Stimulated activated effector memory CD8-positive, alpha-beta T cell treated with anti-CD3 and anti-CD28 coated beads, Interleukin-12 subunit alpha, Interleukin-12 subunit beta, amount 100 ng/mL, for 72 hours (primary cell): ENCODE measurements at regions not wholly inside any gene's neighbourhood (a gene's known extent, or its start where the extent isn't known, plus 50 kb on each side); places are given as distances from the start of the nearest gene placed in this dataset.

Source experiments
- ATAC-seq: fragments of 150-1000 bp; cut with Tn5 transposase; 2 replicates; pipeline ENCODE4 v1.10.0; 2021
- DNase-seq, 2 donors: peaks; one replicate each; pipeline ENCODE4 v3.0.0; 2021 to 2022; ENCODE audit warnings: low spot score in 2 of 2
- H3K27ac Mint-ChIP-seq: one replicate; pipeline ENCODE4 v1.8.0; 2022; ENCODE audit warnings: mild to moderate bottlenecking, mixed read lengths
- H3K36me3 Mint-ChIP-seq: one replicate; pipeline ENCODE4 v1.8.0; 2022; ENCODE audit warnings: mild to moderate bottlenecking, mixed read lengths
- H3K4me1 Mint-ChIP-seq: one replicate; pipeline ENCODE4 v1.8.0; 2022; ENCODE audit warnings: mixed read lengths
- H3K4me3 Mint-ChIP-seq: one replicate; pipeline ENCODE4 v1.8.0; 2022; ENCODE audit warnings: mild to moderate bottlenecking, mixed read lengths
- H3K9me3 Mint-ChIP-seq: one replicate; pipeline ENCODE4 v1.8.0; 2022; ENCODE audit warnings: mixed read lengths

- peaks cover 12% of the 10 kb centered on the region for H3K9me3 Mint-ChIP-seq
- no peak overlapping the region for H3K4me3 Mint-ChIP-seq
- H3K36me3 Mint-ChIP-seq = no peaks in the 10 kb centered on the region
- no peak overlapping the region for H3K27ac Mint-ChIP-seq
- ATAC-seq (no peak), DNase-seq (no peak)
- H3K4me1 Mint-ChIP-seq = no peaks in the 10 kb centered on the region
Measured at GRCh38 chr13:64223016-64223415, 2807.4 kb upstream of the PCDH20 start.

GRCh38 chr13:64206430-64207225 is 2791.0 kb upstream of the PCDH20 start:
- H3K4me1 Mint-ChIP-seq = no peaks in the 10 kb centered on the region
- H3K9me3 Mint-ChIP-seq = peaks cover 13% of the 10 kb centered on the region
- no peak for DNase-seq
- no peaks in the 10 kb centered on the region for H3K36me3 Mint-ChIP-seq
- H3K4me3 Mint-ChIP-seq = no peak overlapping the region
- ATAC-seq = no peak
- H3K27ac Mint-ChIP-seq = no peak overlapping the region

GRCh38 chr13:64202517-64202916 is 2786.9 kb upstream of the PCDH20 start:
- Mint-ChIP-seq H3K4me1 (no peaks in the 10 kb centered on the region), H3K36me3 (no peaks in the 10 kb centered on the region), H3K9me3 (peaks cover 4% of the 10 kb centered on the region), H3K4me3 (no peak overlapping the region), H3K27ac (no peak overlapping the region)
- no peak for DNase-seq
- ATAC-seq = no peak

DNA sequence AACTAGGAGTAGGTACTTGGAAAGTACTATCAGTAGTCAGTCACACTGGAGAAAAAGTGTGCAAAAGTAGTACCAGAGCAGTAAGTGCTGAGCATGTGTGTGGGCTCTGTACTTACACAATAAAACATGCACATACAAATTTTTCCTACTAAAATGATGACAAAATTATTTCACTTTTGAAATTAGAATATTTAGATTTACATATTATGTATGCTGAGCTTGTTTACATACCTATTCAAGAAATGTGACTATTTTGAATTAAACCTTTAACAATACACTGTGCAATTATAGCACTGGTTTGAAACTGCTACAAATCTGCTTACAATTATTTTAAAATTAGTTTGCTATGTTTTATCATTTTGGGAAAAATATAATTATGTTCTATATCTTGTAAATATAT is 2781.6 kb upstream of the PCDH20 start:
- Mint-ChIP-seq H3K27ac (no peak overlapping the region), H3K36me3 (no peaks in the 10 kb centered on the region), H3K9me3 (peaks cover 15% of the 10 kb centered on the region), H3K4me1 (no peaks in the 10 kb centered on the region), H3K4me3 (no peak overlapping the region)
- ATAC-seq (no peak), DNase-seq (no peak)

GRCh38 chr13:64186503-64187250 is 2771.0 kb upstream of the PCDH20 start:
- Mint-ChIP-seq H3K9me3 (peaks cover 21% of the 10 kb centered on the region), H3K27ac (no peak overlapping the region), H3K4me1 (no peaks in the 10 kb centered on the region), H3K4me3 (no peak overlapping the region), H3K36me3 (no peaks in the 10 kb centered on the region)
- DNase-seq = no peak
- ATAC-seq = no peak

DNA sequence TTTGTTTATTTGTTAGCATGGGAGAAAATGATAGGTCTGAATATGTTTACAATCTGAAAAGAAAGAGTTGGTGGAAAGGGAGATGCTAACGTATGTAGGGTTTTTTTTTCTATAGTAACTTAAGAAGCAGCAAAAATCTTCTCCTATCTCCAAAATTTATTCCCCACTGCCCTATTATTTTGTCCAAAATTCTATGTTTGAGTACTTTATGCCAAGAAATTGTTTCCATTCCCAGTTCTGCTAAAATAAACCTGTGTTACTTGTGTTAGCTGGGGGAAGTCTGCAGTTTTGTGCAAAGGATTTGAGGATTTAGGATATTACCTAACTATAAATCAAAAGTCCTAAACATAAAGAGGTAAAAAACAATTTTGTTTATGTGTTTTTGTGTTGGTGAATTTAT is 2770.4 kb upstream of the PCDH20 start:
- H3K4me1 Mint-ChIP-seq = no peaks in the 10 kb centered on the region
- no peak overlapping the region for H3K4me3 Mint-ChIP-seq
- no peaks in the 10 kb centered on the region for H3K36me3 Mint-ChIP-seq
- no peak for ATAC-seq
- H3K9me3 Mint-ChIP-seq = peaks cover 21% of the 10 kb centered on the region
- no peak for DNase-seq
- no peak overlapping the region for H3K27ac Mint-ChIP-seq

GRCh38 chr13:64180756-64181155 is 2765.1 kb upstream of the PCDH20 start:
- Mint-ChIP-seq H3K36me3 (no peaks in the 10 kb centered on the region), H3K9me3 (peaks cover 13% of the 10 kb centered on the region), H3K4me3 (no peak overlapping the region), H3K4me1 (no peaks in the 10 kb centered on the region), H3K27ac (no peak overlapping the region)
- DNase-seq (no peak), ATAC-seq (no peak)

GRCh38 chr13:64165826-64166225 is 2750.2 kb upstream of the PCDH20 start:
- no peak for ATAC-seq
- Mint-ChIP-seq H3K9me3 (peaks cover 11% of the 10 kb centered on the region), H3K27ac (no peak overlapping the region), H3K4me1 (no peaks in the 10 kb centered on the region), H3K36me3 (no peaks in the 10 kb centered on the region), H3K4me3 (no peak overlapping the region)
- no peak for DNase-seq

GRCh38 chr13:64164435-64164834 is 2748.8 kb upstream of the PCDH20 start:
- Mint-ChIP-seq H3K4me1 (no peaks in the 10 kb centered on the region), H3K4me3 (no peak overlapping the region), H3K27ac (no peak overlapping the region), H3K9me3 (peaks cover 11% of the 10 kb centered on the region), H3K36me3 (no peaks in the 10 kb centered on the region)
- DNase-seq (no peak), ATAC-seq (no peak)

DNA sequence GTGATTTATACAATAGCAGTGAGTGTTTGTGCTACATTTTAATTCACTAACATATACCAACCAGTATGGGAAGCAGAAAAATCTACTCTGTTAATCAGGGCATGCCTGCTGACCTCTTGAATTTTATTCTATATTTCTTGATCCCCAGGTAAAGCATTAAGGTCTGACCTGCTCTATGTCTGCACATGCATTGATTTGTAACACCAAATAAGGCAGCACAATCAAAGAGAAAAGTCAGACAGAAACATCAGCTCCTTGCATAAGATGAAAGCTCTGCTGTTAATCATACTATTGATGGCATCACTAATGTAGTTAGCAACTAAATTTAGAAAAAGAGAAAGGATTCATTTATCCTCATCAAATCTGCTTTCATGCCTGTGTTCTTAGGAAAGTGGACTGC is 2744.8 kb upstream of the PCDH20 start:
- Mint-ChIP-seq H3K9me3 (peaks cover 6% of the 10 kb centered on the region), H3K4me3 (no peak overlapping the region), H3K36me3 (no peaks in the 10 kb centered on the region), H3K27ac (no peak overlapping the region), H3K4me1 (no peaks in the 10 kb centered on the region)
- ATAC-seq (no peak), DNase-seq (no peak)

GRCh38 chr13:64158908-64159307 is 2743.3 kb upstream of the PCDH20 start:
- DNase-seq (no peak), ATAC-seq (no peak)
- H3K36me3 Mint-ChIP-seq = no peaks in the 10 kb centered on the region
- H3K27ac Mint-ChIP-seq = no peak overlapping the region
- H3K9me3 Mint-ChIP-seq = peaks cover 6% of the 10 kb centered on the region
- H3K4me1 Mint-ChIP-seq = no peaks in the 10 kb centered on the region
- H3K4me3 Mint-ChIP-seq = no peak overlapping the region

- H3K4me1 Mint-ChIP-seq = no peaks in the 10 kb centered on the region
- no peak overlapping the region for H3K4me3 Mint-ChIP-seq
- no peak overlapping the region for H3K27ac Mint-ChIP-seq
- ATAC-seq (no peak), DNase-seq (no peak)
- peaks cover 11% of the 10 kb centered on the region for H3K9me3 Mint-ChIP-seq
- no peaks in the 10 kb centered on the region for H3K36me3 Mint-ChIP-seq
Measured at GRCh38 chr13:64154514-64154913, 2738.9 kb upstream of the PCDH20 start.

- ATAC-seq = no peak
- Mint-ChIP-seq H3K4me3 (no peak overlapping the region), H3K4me1 (no peaks in the 10 kb centered on the region), H3K36me3 (no peaks in the 10 kb centered on the region), H3K9me3 (peaks cover 14% of the 10 kb centered on the region), H3K27ac (no peak overlapping the region)
- no peak for DNase-seq
Measured at GRCh38 chr13:64130600-64130999, 2715.0 kb upstream of the PCDH20 start.

DNA sequence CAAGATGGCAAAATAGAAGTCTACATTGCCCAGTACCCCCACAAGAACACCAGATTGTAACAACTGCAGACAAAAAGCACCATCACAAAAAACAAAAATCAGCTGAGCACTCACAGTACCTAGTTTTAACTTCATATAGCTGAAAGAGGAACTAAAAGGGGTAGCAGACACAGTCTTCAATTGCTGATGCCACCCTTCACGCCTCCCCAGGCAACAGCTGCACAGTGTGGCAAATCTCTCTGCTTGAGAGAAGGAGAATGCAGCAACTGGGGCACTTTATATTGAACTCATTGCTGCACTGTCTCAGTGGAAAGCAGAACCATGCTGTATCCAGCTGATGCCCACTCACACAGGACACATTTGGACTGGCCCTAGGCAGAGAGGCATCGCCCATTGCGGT is 2714.5 kb upstream of the PCDH20 start:
- Mint-ChIP-seq H3K4me3 (no peak overlapping the region), H3K9me3 (peaks cover 14% of the 10 kb centered on the region), H3K36me3 (no peaks in the 10 kb centered on the region), H3K27ac (no peak overlapping the region), H3K4me1 (no peaks in the 10 kb centered on the region)
- ATAC-seq (no peak), DNase-seq (no peak)

DNA sequence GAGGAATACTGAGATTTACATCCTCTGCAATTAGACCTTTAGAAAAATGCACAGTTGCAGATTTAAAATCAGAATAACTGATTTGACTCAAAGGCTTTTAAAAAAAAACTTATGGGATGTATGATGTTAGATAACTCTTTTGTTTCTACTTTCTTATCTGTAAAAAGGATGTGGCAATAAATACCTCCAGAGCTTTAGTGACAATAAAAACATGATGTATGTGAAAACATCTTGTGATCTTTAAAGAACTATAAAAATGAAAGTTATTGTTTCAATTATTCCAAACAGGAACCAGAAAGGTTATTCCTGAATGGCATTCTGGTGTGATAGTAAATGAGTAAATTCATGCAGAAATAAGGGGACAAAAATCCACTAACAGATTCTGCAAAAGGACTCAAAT is 2712.2 kb upstream of the PCDH20 start:
- no peak for ATAC-seq
- no peaks in the 10 kb centered on the region for H3K4me1 Mint-ChIP-seq
- no peak overlapping the region for H3K4me3 Mint-ChIP-seq
- no peaks in the 10 kb centered on the region for H3K36me3 Mint-ChIP-seq
- DNase-seq = no peak
- H3K27ac Mint-ChIP-seq = no peak overlapping the region
- H3K9me3 Mint-ChIP-seq = peaks cover 8% of the 10 kb centered on the region

GRCh38 chr13:64127192-64127591 is 2711.5 kb upstream of the PCDH20 start:
- no peak for ATAC-seq
- no peaks in the 10 kb centered on the region for H3K4me1 Mint-ChIP-seq
- no peaks in the 10 kb centered on the region for H3K36me3 Mint-ChIP-seq
- no peak overlapping the region for H3K4me3 Mint-ChIP-seq
- peaks cover 2% of the 10 kb centered on the region for H3K9me3 Mint-ChIP-seq
- no peak for DNase-seq
- H3K27ac Mint-ChIP-seq = no peak overlapping the region
